Activated CD4-positive, alpha-beta memory T cell treated with anti-CD3 and anti-CD28 coated beads, Interleukin-2, amount 10 ng/mL, durations not matched to agents 7 days and 5 days (primary cell): ENCODE measurements at regions not wholly inside any gene's neighbourhood (a gene's known extent, or its start where the extent isn't known, plus 50 kb on each side); places are given as distances from the start of the nearest gene placed in this dataset.

Source experiments
- CTCF ChIA-PET: fragments of 350-600 bp; sonication (Branson Sonifier 250); formaldehyde crosslinking; loops from one replicate; lab custom pipeline; 2021; ENCODE audit warnings: antibody characterized with exemption, inconsistent platforms; lab: Charles Lee
- POLR2A ChIA-PET: fragments of 350-600 bp; sonication (Branson Sonifier 250); formaldehyde crosslinking; loops from one replicate; lab custom pipeline; 2021; ENCODE audit warnings: antibody characterized with exemption; lab: Charles Lee
- DNase-seq: peaks from one replicate; pipeline ENCODE4 v3.0.0-alpha.2; 2020
- H3K27ac Mint-ChIP-seq: one replicate; pipeline ENCODE4 v1.8.0; 2021; ENCODE audit warnings: mild to moderate bottlenecking, mixed read lengths
- H3K27me3 Mint-ChIP-seq: one replicate; pipeline ENCODE4 v1.8.0; 2021; ENCODE audit warnings: mixed read lengths
- H3K36me3 Mint-ChIP-seq: one replicate; pipeline ENCODE4 v1.8.0; 2021; ENCODE audit warnings: low read depth, mixed read lengths
- H3K4me1 Mint-ChIP-seq: one replicate; pipeline ENCODE4 v1.8.0; 2021; ENCODE audit warnings: mixed read lengths
- H3K4me3 Mint-ChIP-seq: one replicate; pipeline ENCODE4 v1.8.0; 2021; ENCODE audit warnings: mild to moderate bottlenecking, mixed read lengths
- H3K9me3 Mint-ChIP-seq: one replicate; pipeline ENCODE4 v1.8.0; 2021; ENCODE audit warnings: mixed read lengths

GRCh38 chr18:41390309-41390708, 564.7 kb upstream of the PIK3C3 start:
- H3K9me3 Mint-ChIP-seq, result peaks cover 3% of the 10 kb centered on the region
- no peak overlapping the region for H3K4me3 Mint-ChIP-seq
- CTCF ChIA-PET, result no interaction called here
- H3K27me3 Mint-ChIP-seq, result no peaks in the 10 kb centered on the region
- no peak overlapping the region for H3K27ac Mint-ChIP-seq
- no peaks in the 10 kb centered on the region for H3K36me3 Mint-ChIP-seq
- POLR2A ChIA-PET, result no interaction called here
- DNase-seq, result no peak
- no peaks in the 10 kb centered on the region for H3K4me1 Mint-ChIP-seq

- no peak for DNase-seq
- Mint-ChIP-seq H3K4me3 (no peak overlapping the region), H3K4me1 (no peaks in the 10 kb centered on the region), H3K36me3 (no peaks in the 10 kb centered on the region), H3K27me3 (no peaks in the 10 kb centered on the region), H3K27ac (no peak overlapping the region), H3K9me3 (peaks cover 10% of the 10 kb centered on the region)
- ChIA-PET CTCF (no interaction called here), POLR2A (no interaction called here)
Measured at GRCh38 chr18:41378598-41378997, 576.4 kb upstream of the PIK3C3 start.

DNA sequence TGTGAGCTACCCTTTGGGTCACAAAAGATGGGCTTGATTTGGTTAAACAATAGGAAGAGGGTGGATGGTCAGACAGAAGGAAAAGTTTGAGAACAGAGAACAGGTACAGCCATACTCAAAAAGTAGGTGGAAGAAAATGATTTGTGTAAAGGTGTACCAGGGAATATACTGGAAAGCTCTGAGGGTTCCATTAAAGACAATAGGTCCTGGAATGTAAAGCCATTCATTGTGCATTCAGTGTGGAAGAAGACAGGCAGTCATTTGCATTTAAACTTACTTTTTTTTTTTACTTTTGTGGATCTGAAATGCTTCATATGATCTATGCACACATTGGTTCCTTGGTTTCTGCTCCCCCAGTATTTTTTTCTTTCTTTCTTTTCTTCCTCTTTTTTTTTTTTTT, 581.4 kb upstream of the PIK3C3 start:
- Mint-ChIP-seq H3K4me1 (no peaks in the 10 kb centered on the region), H3K27ac (no peak overlapping the region), H3K4me3 (no peak overlapping the region), H3K36me3 (no peaks in the 10 kb centered on the region), H3K27me3 (no peaks in the 10 kb centered on the region), H3K9me3 (peaks cover 10% of the 10 kb centered on the region)
- DNase-seq, result no peak
- ChIA-PET CTCF (no interaction called here), POLR2A (no interaction called here)

DNA sequence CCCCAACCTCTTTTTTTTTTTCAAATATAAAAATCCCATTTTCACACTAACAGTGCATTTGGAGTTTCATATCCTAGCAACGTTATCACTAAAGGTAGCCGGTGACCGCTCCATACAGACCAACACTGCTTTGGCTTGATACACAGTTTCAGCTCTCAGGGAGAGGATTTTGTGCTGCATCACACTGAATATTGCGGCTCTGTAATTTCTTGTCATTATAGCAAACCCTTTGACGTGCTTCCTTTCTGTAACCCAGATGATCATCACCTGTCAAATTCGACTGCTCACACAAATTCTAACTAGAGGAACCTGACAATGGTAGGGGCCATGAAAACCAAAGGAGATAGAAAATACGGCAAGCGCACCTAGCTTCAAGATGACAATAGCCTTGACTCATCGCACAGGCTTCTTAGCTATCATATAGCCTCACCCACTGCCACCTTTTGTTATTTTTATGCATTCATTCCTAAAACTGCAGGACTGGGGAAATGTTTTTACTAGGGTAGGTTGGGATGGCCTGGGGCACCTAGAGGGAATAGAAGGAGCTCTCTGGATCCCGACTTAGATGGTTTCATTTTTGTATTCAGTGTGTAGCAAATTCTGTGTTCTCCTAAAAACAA, 582.9 kb upstream of the PIK3C3 start:
- DNase-seq, result no peak
- peaks cover 10% of the 10 kb centered on the region for H3K9me3 Mint-ChIP-seq
- no peaks in the 10 kb centered on the region for H3K36me3 Mint-ChIP-seq
- CTCF ChIA-PET, result no interaction called here
- H3K4me1 Mint-ChIP-seq, result no peaks in the 10 kb centered on the region
- H3K4me3 Mint-ChIP-seq, result no peak overlapping the region
- POLR2A ChIA-PET, result no interaction called here
- H3K27me3 Mint-ChIP-seq, result no peaks in the 10 kb centered on the region
- no peak overlapping the region for H3K27ac Mint-ChIP-seq

- H3K4me1 Mint-ChIP-seq, result no peaks in the 10 kb centered on the region
- no peak for DNase-seq
- no peaks in the 10 kb centered on the region for H3K27me3 Mint-ChIP-seq
- POLR2A ChIA-PET, result no interaction called here
- H3K4me3 Mint-ChIP-seq, result no peak overlapping the region
- H3K9me3 Mint-ChIP-seq, result peaks cover 6% of the 10 kb centered on the region
- H3K36me3 Mint-ChIP-seq, result no peaks in the 10 kb centered on the region
- CTCF ChIA-PET, result no interaction called here
- no peak overlapping the region for H3K27ac Mint-ChIP-seq
Measured at GRCh38 chr18:41371156-41372045, 583.6 kb upstream of the PIK3C3 start.

GRCh38 chr18:41370740-41371139, 584.3 kb upstream of the PIK3C3 start:
- no peak for DNase-seq
- Mint-ChIP-seq H3K4me3 (no peak overlapping the region), H3K36me3 (no peaks in the 10 kb centered on the region), H3K4me1 (no peaks in the 10 kb centered on the region), H3K9me3 (peaks cover 6% of the 10 kb centered on the region), H3K27ac (no peak overlapping the region), H3K27me3 (no peaks in the 10 kb centered on the region)
- ChIA-PET POLR2A (no interaction called here), CTCF (no interaction called here)

- DNase-seq, result no peak
- Mint-ChIP-seq H3K4me3 (no peak overlapping the region), H3K36me3 (no peaks in the 10 kb centered on the region), H3K27ac (no peak overlapping the region), H3K9me3 (peaks cover 14% of the 10 kb centered on the region), H3K4me1 (no peaks in the 10 kb centered on the region), H3K27me3 (no peaks in the 10 kb centered on the region)
- ChIA-PET POLR2A (no interaction called here), CTCF (no interaction called here)
Measured at GRCh38 chr18:41357708-41358107, 597.3 kb upstream of the PIK3C3 start.

DNA sequence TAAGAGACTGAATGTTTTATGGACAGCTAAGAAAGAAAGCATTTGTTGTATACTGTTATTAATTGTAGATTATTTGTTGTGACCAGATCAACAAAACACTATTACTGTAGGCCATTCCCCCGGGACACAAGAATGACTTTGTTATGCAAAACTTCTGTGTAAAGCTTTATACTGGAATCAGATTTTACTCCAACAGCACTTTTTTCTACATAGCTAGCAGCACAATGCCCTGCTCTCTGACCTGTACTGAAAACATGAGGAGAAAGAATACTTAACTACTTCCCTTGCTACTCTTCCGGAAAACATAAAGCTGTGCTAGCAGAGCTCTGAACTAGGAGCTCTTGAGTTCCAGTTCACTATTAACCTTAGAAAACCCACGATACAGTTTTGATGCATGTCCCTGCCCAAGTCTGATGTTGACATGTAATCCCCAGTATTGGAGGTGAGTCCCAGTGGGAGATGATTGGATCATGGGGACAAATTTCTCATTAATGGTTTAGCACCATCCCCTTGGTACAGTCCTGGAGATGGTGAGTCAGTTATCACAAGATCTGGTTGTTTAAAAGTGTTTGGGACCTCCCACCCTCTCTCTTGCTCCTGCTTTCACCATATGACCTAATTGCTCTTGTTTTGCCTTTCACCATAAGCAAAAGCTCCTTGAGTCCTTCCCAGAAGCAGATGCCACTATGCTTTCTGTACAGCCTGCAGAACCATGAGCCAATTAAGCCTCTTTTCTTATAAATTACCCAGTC, 601.1 kb upstream of the PIK3C3 start:
- Mint-ChIP-seq H3K4me1 (no peaks in the 10 kb centered on the region), H3K4me3 (no peak overlapping the region), H3K36me3 (no peaks in the 10 kb centered on the region), H3K27me3 (no peaks in the 10 kb centered on the region), H3K27ac (no peak overlapping the region), H3K9me3 (peaks cover 13% of the 10 kb centered on the region)
- no peak for DNase-seq
- POLR2A ChIA-PET, result no interaction called here
- CTCF ChIA-PET, result no interaction called here

- Mint-ChIP-seq H3K36me3 (no peaks in the 10 kb centered on the region), H3K4me1 (no peaks in the 10 kb centered on the region), H3K4me3 (no peak overlapping the region), H3K27ac (no peak overlapping the region), H3K27me3 (no peaks in the 10 kb centered on the region), H3K9me3 (peaks cover 4% of the 10 kb centered on the region)
- DNase-seq, result no peak
- ChIA-PET POLR2A (no interaction called here), CTCF (no interaction called here)
Measured at GRCh38 chr18:41351430-41351829, 603.6 kb upstream of the PIK3C3 start.

- no peaks in the 10 kb centered on the region for H3K27me3 Mint-ChIP-seq
- H3K4me1 Mint-ChIP-seq, result no peaks in the 10 kb centered on the region
- ChIA-PET CTCF (no interaction called here), POLR2A (no interaction called here)
- peaks cover 5% of the 10 kb centered on the region for H3K9me3 Mint-ChIP-seq
- DNase-seq, result no peak
- H3K36me3 Mint-ChIP-seq, result no peaks in the 10 kb centered on the region
- no peak overlapping the region for H3K4me3 Mint-ChIP-seq
- H3K27ac Mint-ChIP-seq, result no peak overlapping the region
Measured at GRCh38 chr18:41347057-41347456, 608.0 kb upstream of the PIK3C3 start.

- H3K27me3 Mint-ChIP-seq, result no peaks in the 10 kb centered on the region
- no peak for DNase-seq
- no peaks in the 10 kb centered on the region for H3K4me1 Mint-ChIP-seq
- peaks cover 10% of the 10 kb centered on the region for H3K9me3 Mint-ChIP-seq
- no peaks in the 10 kb centered on the region for H3K36me3 Mint-ChIP-seq
- CTCF ChIA-PET, result no interaction called here
- no peak overlapping the region for H3K4me3 Mint-ChIP-seq
- POLR2A ChIA-PET, result no interaction called here
- H3K27ac Mint-ChIP-seq, result no peak overlapping the region
Measured at GRCh38 chr18:41343808-41344207, 611.2 kb upstream of the PIK3C3 start.

DNA sequence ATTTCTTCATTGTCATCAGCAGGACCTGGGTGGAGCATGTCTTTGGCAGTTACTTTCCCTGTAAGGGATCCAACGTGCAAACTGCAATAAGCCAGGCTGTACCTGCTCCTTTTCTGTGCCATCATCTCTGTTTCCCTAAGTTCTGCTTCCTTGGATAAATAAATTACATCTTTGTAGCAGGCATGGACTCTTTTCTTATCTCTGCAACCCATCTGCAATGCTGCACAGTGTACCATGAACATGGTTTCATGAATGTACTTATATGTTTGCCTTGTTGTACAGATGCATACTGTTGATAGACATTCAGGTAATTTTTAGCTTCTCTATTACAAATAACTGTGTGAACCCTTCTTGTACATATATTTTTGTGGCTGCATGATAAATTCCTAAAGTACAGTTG, 616.7 kb upstream of the PIK3C3 start:
- DNase-seq, result no peak
- H3K9me3 Mint-ChIP-seq, result peaks cover 15% of the 10 kb centered on the region
- H3K4me1 Mint-ChIP-seq, result no peaks in the 10 kb centered on the region
- no peak overlapping the region for H3K4me3 Mint-ChIP-seq
- no peaks in the 10 kb centered on the region for H3K36me3 Mint-ChIP-seq
- ChIA-PET CTCF (no interaction called here), POLR2A (no interaction called here)
- no peaks in the 10 kb centered on the region for H3K27me3 Mint-ChIP-seq
- H3K27ac Mint-ChIP-seq, result no peak overlapping the region

- Mint-ChIP-seq H3K9me3 (peaks cover 10% of the 10 kb centered on the region), H3K27me3 (no peaks in the 10 kb centered on the region), H3K27ac (no peak overlapping the region), H3K36me3 (no peaks in the 10 kb centered on the region), H3K4me1 (no peaks in the 10 kb centered on the region), H3K4me3 (no peak overlapping the region)
- ChIA-PET CTCF (no interaction called here), POLR2A (no interaction called here)
- no peak for DNase-seq
Measured at GRCh38 chr18:41331661-41332060, 623.4 kb upstream of the PIK3C3 start.
